ENCODE measurements at regions not wholly inside any gene's neighbourhood (a gene's known extent, or its start where the extent isn't known, plus 50 kb on each side); places are given as distances from the start of the nearest gene placed in this dataset.

DNA sequence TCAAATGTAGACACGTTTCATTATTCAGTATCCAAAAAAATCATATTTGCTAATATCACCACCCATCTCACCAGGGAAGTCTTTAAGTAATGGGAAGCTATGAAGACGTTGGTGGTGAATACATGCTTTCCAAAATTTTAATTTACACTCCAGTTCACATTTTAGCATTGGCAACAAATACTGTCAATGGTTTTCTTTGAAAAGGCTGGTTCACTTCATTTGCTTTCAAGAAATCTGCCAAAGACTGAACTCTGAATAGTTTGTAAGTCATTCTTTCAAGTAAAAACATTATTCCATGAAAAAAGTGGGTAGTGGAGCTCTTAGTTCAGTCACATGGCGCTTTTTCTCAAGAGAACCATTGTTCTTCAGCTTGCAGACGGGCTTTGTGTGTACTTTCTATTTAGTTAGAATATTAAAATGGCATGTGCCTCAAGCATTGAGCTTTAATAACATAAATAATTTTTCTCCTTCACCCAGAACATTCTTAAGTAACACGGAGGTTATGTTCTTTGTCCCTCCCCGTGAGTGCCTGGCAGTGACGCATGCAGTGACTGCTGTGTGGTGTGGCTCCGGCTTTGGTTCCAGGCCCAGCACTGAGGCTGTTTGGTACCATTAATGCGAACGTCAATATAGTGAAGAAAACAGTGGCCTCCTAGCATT lies 300.0 kb upstream of the HDAC4 start:
- no peaks in the 10 kb centered on the region for H3K4me1 ChIP-seq (ENCODE audit: control insufficient read depth, extremely low read depth, insufficient read depth, low read length)
- ChIA-PET POLR2A (no interaction called here), CTCF (no interaction called here)
- dilution Hi-C loops (cut with MboI; ENCODE audit: extremely low pct_ligation_motif_present, low sequenced_read_pairs) = no loop called here
- no peaks in the 10 kb centered on the region for H3K79me2 ChIP-seq (ENCODE audit: control insufficient read depth, insufficient read depth, low read length)
- FAIRE-seq = no peak
- TF ChIP-seq JUN (IDR thresholded peaks at IDR 0.05; ENCODE audit: borderline replicate concordance, insufficient read depth, insufficient read length, low read depth) (no peak), EZH2 (IDR thresholded peaks at IDR 0.05; ENCODE audit: borderline replicate concordance, low read depth, low read length, severe bottlenecking) (no peak), MYC (IDR thresholded peaks at IDR 0.05; ENCODE audit: low read depth, low read length) (no peak)
- TF ChIP-seq, protein P1, sequence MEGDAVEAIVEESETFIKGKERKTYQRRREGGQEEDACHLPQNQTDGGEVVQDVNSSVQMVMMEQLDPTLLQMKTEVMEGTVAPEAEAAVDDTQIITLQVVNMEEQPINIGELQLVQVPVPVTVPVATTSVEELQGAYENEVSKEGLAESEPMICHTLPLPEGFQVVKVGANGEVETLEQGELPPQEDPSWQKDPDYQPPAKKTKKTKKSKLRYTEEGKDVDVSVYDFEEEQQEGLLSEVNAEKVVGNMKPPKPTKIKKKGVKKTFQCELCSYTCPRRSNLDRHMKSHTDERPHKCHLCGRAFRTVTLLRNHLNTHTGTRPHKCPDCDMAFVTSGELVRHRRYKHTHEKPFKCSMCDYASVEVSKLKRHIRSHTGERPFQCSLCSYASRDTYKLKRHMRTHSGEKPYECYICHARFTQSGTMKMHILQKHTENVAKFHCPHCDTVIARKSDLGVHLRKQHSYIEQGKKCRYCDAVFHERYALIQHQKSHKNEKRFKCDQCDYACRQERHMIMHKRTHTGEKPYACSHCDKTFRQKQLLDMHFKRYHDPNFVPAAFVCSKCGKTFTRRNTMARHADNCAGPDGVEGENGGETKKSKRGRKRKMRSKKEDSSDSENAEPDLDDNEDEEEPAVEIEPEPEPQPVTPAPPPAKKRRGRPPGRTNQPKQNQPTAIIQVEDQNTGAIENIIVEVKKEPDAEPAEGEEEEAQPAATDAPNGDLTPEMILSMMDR (IDR thresholded peaks at IDR 0.05; ENCODE audit: extremely low read depth in 1 of 2, insufficient read depth in 1 of 2, low read depth in 1 of 2, low read length in 2 of 2) = no peak
- H3K4me3 ChIP-seq (replicated peaks in 1 of 3; ENCODE audit: insufficient read depth in 1 of 3, low read depth in 1 of 3, low read length in 3 of 3) = no peak overlapping the region
- no peak overlapping the region for H2AFZ ChIP-seq (ENCODE audit: low read depth, low read length)
- H3K9me3 ChIP-seq (replicated peaks; ENCODE audit: control insufficient read depth, insufficient read depth, low read length) = peaks cover 2% of the 10 kb centered on the region
- BruUV-seq (replicated peaks) = no TSS peak
- no peaks in the 10 kb centered on the region for H3K27me3 ChIP-seq (ENCODE audit: control insufficient read depth in 2 of 2, insufficient read depth in 2 of 2, low read length in 2 of 2)
- H3K9me1 ChIP-seq (replicated peaks; ENCODE audit: control insufficient read depth, extremely low read depth, insufficient read depth, low read length) = no peaks in the 10 kb centered on the region
- no peak for DNase-seq (ENCODE audit: low read depth, low spot score)
- no peak overlapping the region for H3K4me2 ChIP-seq (ENCODE audit: insufficient read depth, low read length)
- no peak overlapping the region for H3K27ac ChIP-seq (ENCODE audit: insufficient read depth, low read depth, low read length)
- H3K36me3 ChIP-seq (ENCODE audit: control insufficient read depth in 2 of 2, extremely low read depth in 1 of 2, insufficient read depth in 2 of 2, low read length in 2 of 2) = no peaks in the 10 kb centered on the region
- intact Hi-C loops (cut with micrococcal nuclease) = no loop called here
- no peak overlapping the region for H3K9ac ChIP-seq (replicated peaks; ENCODE audit: extremely low read depth, insufficient read depth, low read length)
- no peaks in the 10 kb centered on the region for H4K20me1 ChIP-seq (replicated peaks; ENCODE audit: control insufficient read depth, extremely low read depth, insufficient read depth, low read length)
